Keratinocyte (primary cell): ENCODE measurements at regions not wholly inside any gene's neighbourhood (a gene's known extent, or its start where the extent isn't known, plus 50 kb on each side); places are given as distances from the start of the nearest gene placed in this dataset.

Experiments used
- DNase-seq: peaks from one replicate; pipeline ENCODE4 v3.0.0-alpha.2; 2011; ENCODE audit warnings: low read depth, missing footprints, low spot score
- FAIRE-seq: peaks from 2 replicates; lab custom pipeline; 2011; peaks lifted over from hg19 to GRCh38; lab: Jason Lieb, UNC
- H2AFZ ChIP-seq: 2 replicates; pipeline ENCODE4 v1.6.0; 2012; ENCODE audit warnings: low read length, control low read depth, inconsistent platforms; ENCODE audit not compliant: control insufficient read depth
- H3K27ac ChIP-seq: 2 replicates; pipeline ENCODE4 v1.5.1; 2011; ENCODE audit warnings: low read length; ENCODE audit not compliant: control insufficient read depth, insufficient read depth
- H3K27me3 ChIP-seq: 3 replicates; pipeline ENCODE4 v1.6.0; 2011; ENCODE audit warnings: low read length; ENCODE audit not compliant: control insufficient read depth, insufficient read depth; ENCODE audit errors: extremely low read depth
- H3K36me3 ChIP-seq, 2 experiments: 2 replicates in 1 of 2; 3 replicates in 1 of 2; pipeline ENCODE4 v1.5.1; 2011; ENCODE audit warnings: low read length in 2 of 2, mild to moderate bottlenecking in 1 of 2; ENCODE audit not compliant: control insufficient read depth in 2 of 2, insufficient read depth in 2 of 2; ENCODE audit errors: extremely low read depth in 1 of 2
- H3K4me1 ChIP-seq: 3 replicates; pipeline ENCODE4 v1.5.1; 2011; ENCODE audit warnings: low read length; ENCODE audit not compliant: control insufficient read depth, insufficient read depth; ENCODE audit errors: extremely low read depth
- H3K4me2 ChIP-seq: 3 replicates; pipeline ENCODE4 v1.6.0; 2011; ENCODE audit warnings: low read depth, low read length; ENCODE audit not compliant: control insufficient read depth, insufficient read depth; ENCODE audit errors: extremely low read depth
- H3K4me3 ChIP-seq, 3 experiments: fragments of 200-600 bp in 1 of 3; sonication (generic) in 1 of 3; 2 replicates in 2 of 3; 3 replicates in 1 of 3; pipeline ENCODE4 v1.5.1; 2011 to 2016; ENCODE audit warnings: low read length in 3 of 3, mild to moderate bottlenecking in 3 of 3, control low read depth in 2 of 3, inconsistent platforms in 1 of 3, low read depth in 1 of 3, mixed read lengths in 1 of 3, mixed run types in 1 of 3, moderate library complexity in 1 of 3; ENCODE audit not compliant: control insufficient read depth in 2 of 3, insufficient read depth in 2 of 3; ENCODE audit errors: extremely low read depth in 1 of 3
- H3K79me2 ChIP-seq: 2 replicates; pipeline ENCODE4 v1.6.0; 2012; ENCODE audit warnings: low read length; ENCODE audit not compliant: control insufficient read depth, insufficient read depth
- H3K9ac ChIP-seq: 3 replicates; pipeline ENCODE4 v1.6.0; 2011; ENCODE audit warnings: low read length; ENCODE audit not compliant: control insufficient read depth, insufficient read depth; ENCODE audit errors: extremely low read depth
- H3K9me1 ChIP-seq: 3 replicates; pipeline ENCODE4 v1.6.0; 2011; ENCODE audit warnings: low read length; ENCODE audit not compliant: control insufficient read depth, insufficient read depth; ENCODE audit errors: extremely low read depth
- H3K9me3 ChIP-seq: 2 replicates; pipeline ENCODE4 v1.5.1; 2012; ENCODE audit warnings: low read depth, low read length; ENCODE audit not compliant: control insufficient read depth
- H4K20me1 ChIP-seq: 3 replicates; pipeline ENCODE4 v1.6.0; 2011; ENCODE audit warnings: low read length; ENCODE audit not compliant: control insufficient read depth, insufficient read depth; ENCODE audit errors: extremely low read depth
- CTCF ChIP-seq, 3 experiments: IDR thresholded peaks in 1 of 3; conservative IDR thresholded peaks in 1 of 3; optimal IDR thresholded peaks in 1 of 3; 2 replicates in 2 of 3; 3 replicates in 1 of 3; pipeline versions ENCODE3 to v1.5.1; 2011; ENCODE audit warnings: low read length in 3 of 3, mild to moderate bottlenecking in 3 of 3, moderate library complexity in 2 of 3, control low read depth in 1 of 3, inconsistent platforms in 1 of 3; ENCODE audit not compliant: insufficient read depth in 2 of 3; ENCODE audit errors: extremely low read depth in 1 of 3
- EZH2 ChIP-seq: IDR thresholded peaks from one replicate; pipeline ENCODE4 v1.6.1; 2012; ENCODE audit warnings: inconsistent platforms, mild to moderate bottlenecking, low read length, moderate library complexity
- dilution Hi-C: fragments of 300-500 bp; cut with MboI; formaldehyde crosslinking; loops from one replicate; pipeline ENCODE4 v1.7.0; 2020; ENCODE audit warnings: low sequenced_read_pairs; ENCODE audit not compliant: extremely low pct_ligation_motif_present

- H3K9me1 ChIP-seq = peaks cover 2% of the 10 kb centered on the region
- no peak for TF ChIP-seq CTCF (optimal IDR thresholded peaks at IDR 0.05 in 1 of 3, IDR thresholded peaks at IDR 0.05 in 1 of 3, conservative IDR thresholded peaks at IDR 0.05 in 1 of 3; ENCODE audit: extremely low read depth in 1 of 3, insufficient read depth in 2 of 3, low read length in 3 of 3)
- TF ChIP-seq EZH2 = no peak
- peaks cover 26% of the 10 kb centered on the region for H4K20me1 ChIP-seq
- peaks cover 96% of the 10 kb centered on the region for H3K79me2 ChIP-seq
- no peak overlapping the region for H3K4me2 ChIP-seq
- H3K27ac ChIP-seq = no peak overlapping the region
- no peak overlapping the region for H3K4me3 ChIP-seq
- H3K4me1 ChIP-seq = no peaks in the 10 kb centered on the region
- DNase-seq (no peak), FAIRE-seq (no peak)
- H3K27me3 ChIP-seq = no peaks in the 10 kb centered on the region
- dilution Hi-C loops = no loop called here
- H2AFZ ChIP-seq = no peak overlapping the region
- H3K36me3 ChIP-seq = peaks cover 0 to 12% of the 10 kb centered on the region in 2 experiments
- no peaks in the 10 kb centered on the region for H3K9me3 ChIP-seq
- no peak overlapping the region for H3K9ac ChIP-seq
Measured at GRCh38 chr3:69524816-69525215, 138.9 kb upstream of the FRMD4B start.

GRCh38 chr3:69521286-69521685 is 135.4 kb upstream of the FRMD4B start:
- Histone ChIP-seq H3K4me2 (no peak overlapping the region), H3K79me2 (peaks cover 95% of the 10 kb centered on the region), H3K9ac (no peak overlapping the region), H3K27ac (no peak overlapping the region), H3K9me3 (no peaks in the 10 kb centered on the region), H3K36me3 (peaks cover 0 to 3% of the 10 kb centered on the region in 2 experiments), H3K4me1 (no peaks in the 10 kb centered on the region), H3K27me3 (no peaks in the 10 kb centered on the region), H2AFZ (no peak overlapping the region), H4K20me1 (peaks cover 34% of the 10 kb centered on the region), H3K9me1 (peaks cover 2% of the 10 kb centered on the region), H3K4me3 (no peak overlapping the region)
- FAIRE-seq (no peak), DNase-seq (no peak)
- dilution Hi-C loops = no loop called here
- TF ChIP-seq EZH2 (no peak), CTCF (optimal IDR thresholded peaks at IDR 0.05 in 1 of 3, IDR thresholded peaks at IDR 0.05 in 1 of 3, conservative IDR thresholded peaks at IDR 0.05 in 1 of 3; ENCODE audit: extremely low read depth in 1 of 3, insufficient read depth in 2 of 3, low read length in 3 of 3) (no peak)
